ENCODE measurements at regions not wholly inside any gene's neighbourhood (a gene's known extent, or its start where the extent isn't known, plus 50 kb on each side); places are given as distances from the start of the nearest gene placed in this dataset.
"Not testable (repeated sequence)": the region's sequence is repeated elsewhere in the genome, so short reads cannot be mapped to it uniquely, and the experiment has no call there.

DNA sequence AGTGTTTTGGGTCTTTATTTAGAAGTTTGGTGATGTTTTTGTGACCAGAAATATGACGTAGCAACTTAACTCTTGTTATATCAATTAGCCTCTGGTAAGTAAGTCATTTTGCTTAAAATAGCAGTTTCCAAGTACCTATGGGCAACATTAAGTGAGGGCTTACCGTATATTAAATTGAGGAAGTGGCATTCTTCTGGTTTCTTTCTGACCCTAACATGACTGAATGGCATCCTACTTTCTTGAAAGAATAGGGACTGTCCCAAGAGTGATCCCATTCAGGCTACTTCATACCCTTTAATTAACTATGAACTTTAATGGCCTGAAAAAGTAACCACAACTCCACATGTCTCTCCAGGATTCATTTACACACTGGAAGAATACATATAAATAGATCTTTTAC is 106.6 kb downstream of the MZT1 start:
- no peak overlapping the region for H3K4me3 ChIP-seq (ENCODE audit: low read depth, low read length)
- no peaks in the 10 kb centered on the region for H3K27me3 ChIP-seq (ENCODE audit: control insufficient read depth, insufficient read depth, low read length)
- ChIA-PET CTCF (no interaction called here), POLR2A (no interaction called here)
- TF ChIP-seq, protein P1, sequence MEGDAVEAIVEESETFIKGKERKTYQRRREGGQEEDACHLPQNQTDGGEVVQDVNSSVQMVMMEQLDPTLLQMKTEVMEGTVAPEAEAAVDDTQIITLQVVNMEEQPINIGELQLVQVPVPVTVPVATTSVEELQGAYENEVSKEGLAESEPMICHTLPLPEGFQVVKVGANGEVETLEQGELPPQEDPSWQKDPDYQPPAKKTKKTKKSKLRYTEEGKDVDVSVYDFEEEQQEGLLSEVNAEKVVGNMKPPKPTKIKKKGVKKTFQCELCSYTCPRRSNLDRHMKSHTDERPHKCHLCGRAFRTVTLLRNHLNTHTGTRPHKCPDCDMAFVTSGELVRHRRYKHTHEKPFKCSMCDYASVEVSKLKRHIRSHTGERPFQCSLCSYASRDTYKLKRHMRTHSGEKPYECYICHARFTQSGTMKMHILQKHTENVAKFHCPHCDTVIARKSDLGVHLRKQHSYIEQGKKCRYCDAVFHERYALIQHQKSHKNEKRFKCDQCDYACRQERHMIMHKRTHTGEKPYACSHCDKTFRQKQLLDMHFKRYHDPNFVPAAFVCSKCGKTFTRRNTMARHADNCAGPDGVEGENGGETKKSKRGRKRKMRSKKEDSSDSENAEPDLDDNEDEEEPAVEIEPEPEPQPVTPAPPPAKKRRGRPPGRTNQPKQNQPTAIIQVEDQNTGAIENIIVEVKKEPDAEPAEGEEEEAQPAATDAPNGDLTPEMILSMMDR (IDR thresholded peaks at IDR 0.05; ENCODE audit: insufficient read depth, low read depth, low read length): no peak
- H3K36me3 ChIP-seq (ENCODE audit: control insufficient read depth, insufficient read depth, low read length): no peaks in the 10 kb centered on the region
- no peak for DNase-seq (ENCODE audit: low read depth)

DNA sequence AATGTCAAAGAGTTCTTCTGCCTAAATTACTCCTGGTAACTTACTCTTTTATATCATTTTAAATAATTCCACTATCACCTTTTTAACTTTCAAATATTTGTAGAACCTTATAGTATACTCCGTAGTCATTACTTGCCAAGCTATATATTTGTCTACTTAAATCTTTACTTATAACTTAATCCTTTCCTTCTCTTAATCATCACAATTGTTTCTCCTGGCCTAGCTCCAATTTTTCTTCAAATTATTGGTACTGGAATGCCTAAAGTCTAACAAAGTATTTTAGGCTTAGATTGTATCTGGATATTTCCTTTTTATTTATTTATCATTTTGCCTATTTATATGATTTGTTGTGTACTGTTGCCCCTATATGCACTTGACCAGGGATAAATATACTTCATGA is 109.5 kb downstream of the MZT1 start:
- TF ChIP-seq, protein P1 (IDR thresholded peaks at IDR 0.05; ENCODE audit: insufficient read depth, low read depth, low read length): no peak
- CTCF ChIA-PET: no interaction called here
- H3K36me3 ChIP-seq (ENCODE audit: control insufficient read depth, insufficient read depth, low read length): no peaks in the 10 kb centered on the region
- DNase-seq (ENCODE audit: low read depth): no peak
- POLR2A ChIA-PET: no interaction called here
- H3K27me3 ChIP-seq (ENCODE audit: control insufficient read depth, insufficient read depth, low read length): no peaks in the 10 kb centered on the region
- H3K4me3 ChIP-seq (ENCODE audit: low read depth, low read length): no peak overlapping the region

DNA sequence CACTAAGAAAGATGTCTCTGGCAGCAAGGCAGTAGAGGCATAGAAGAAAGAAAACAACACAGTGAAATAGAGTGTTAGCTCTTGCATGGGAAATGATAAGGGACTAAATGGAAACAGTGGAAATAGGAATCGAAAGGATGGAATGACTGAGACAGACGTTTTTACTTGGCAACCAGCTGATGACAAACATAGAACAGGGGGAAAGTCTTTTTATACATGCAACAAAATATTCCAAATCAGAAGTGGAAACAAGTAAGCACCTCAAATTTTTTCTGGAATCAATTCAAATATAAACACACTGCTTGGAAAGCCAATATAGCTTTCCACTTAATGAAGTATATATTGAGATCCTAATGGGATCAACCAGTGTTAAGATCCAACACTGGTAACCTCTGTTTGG is 110.2 kb downstream of the MZT1 start:
- Histone ChIP-seq H3K4me3 (ENCODE audit: low read depth, low read length) (no peak overlapping the region), H3K36me3 (ENCODE audit: control insufficient read depth, insufficient read depth, low read length) (no peaks in the 10 kb centered on the region), H3K27me3 (ENCODE audit: control insufficient read depth, insufficient read depth, low read length) (no peaks in the 10 kb centered on the region)
- DNase-seq (ENCODE audit: low read depth): no peak
- CTCF ChIA-PET: no interaction called here
- POLR2A ChIA-PET: no interaction called here
- TF ChIP-seq, protein P1 (IDR thresholded peaks at IDR 0.05; ENCODE audit: insufficient read depth, low read depth, low read length): no peak

DNA sequence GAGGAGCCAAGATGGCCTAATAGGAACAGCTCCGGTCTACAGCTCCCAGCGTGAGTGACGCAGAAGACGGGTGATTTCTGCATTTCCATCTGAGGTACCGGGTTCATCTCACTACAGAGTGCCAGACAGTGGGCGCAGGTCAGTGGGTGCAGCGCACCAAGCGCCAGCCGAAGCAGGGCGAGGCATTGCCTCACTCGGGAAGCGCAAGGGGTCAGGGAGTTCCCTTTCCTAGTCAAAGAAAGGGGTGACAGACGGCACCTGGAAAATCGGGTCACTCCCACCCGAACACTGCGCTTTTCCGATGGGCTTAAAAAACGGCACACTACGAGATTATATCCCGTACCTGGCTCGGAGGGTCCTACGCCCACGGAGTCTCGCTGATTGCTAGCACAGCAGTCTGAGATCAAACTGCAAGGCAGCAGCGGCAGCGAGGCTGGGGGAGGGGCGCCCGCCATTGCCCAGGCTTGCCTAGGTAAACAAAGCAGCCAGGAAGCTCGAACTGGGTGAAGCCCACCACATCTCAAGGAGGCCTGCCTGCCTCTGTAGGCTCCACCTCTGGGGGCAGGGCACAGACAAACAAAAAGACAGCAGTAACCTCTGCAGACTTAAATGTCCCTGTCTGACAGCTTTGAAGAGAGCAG is 117.1 kb downstream of the MZT1 start:
- POLR2A ChIA-PET; H3K36me3 ChIP-seq (ENCODE audit: control insufficient read depth, insufficient read depth, low read length); H3K4me3 ChIP-seq (ENCODE audit: low read depth, low read length); CTCF ChIA-PET; H3K27me3 ChIP-seq (ENCODE audit: control insufficient read depth, insufficient read depth, low read length); DNase-seq (ENCODE audit: low read depth): not testable (repeated sequence)

DNA sequence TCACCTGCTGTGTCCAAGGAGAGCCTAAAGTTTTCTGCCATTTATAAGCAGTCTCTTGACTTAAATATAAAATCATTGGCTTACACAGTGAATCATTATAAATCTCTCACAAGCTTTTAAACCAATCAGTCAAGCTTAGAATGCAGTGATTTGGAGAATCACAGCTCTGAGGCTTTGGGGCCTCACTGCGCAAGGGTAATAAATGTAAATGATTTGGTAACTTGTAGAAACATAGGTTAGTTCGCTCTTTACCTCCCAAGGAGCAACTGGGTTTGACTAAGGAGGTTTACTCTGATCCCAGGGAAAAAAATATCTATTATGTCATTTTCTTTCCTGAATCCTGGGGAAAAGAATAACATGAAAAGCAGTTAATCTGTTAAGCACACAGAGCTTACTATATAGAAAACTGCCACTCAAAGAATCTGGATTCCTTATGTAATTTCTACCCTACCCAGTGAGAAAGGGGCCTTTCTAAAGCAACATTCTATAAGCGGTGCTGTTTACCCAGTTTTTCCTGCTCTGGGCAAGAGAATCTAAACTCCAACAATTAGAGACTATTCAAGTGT is 128.2 kb downstream of the MZT1 start:
- Histone ChIP-seq H3K4me3 (ENCODE audit: low read depth, low read length) (no peak overlapping the region), H3K27me3 (ENCODE audit: control insufficient read depth, insufficient read depth, low read length) (no peaks in the 10 kb centered on the region), H3K36me3 (ENCODE audit: control insufficient read depth, insufficient read depth, low read length) (no peaks in the 10 kb centered on the region)
- TF ChIP-seq, protein P1 (IDR thresholded peaks at IDR 0.05; ENCODE audit: insufficient read depth, low read depth, low read length): no peak
- CTCF ChIA-PET: no interaction called here
- POLR2A ChIA-PET: no interaction called here
- DNase-seq (ENCODE audit: low read depth): no peak
